ENCODE measurements at regions not wholly inside any gene's neighbourhood (a gene's known extent, or its start where the extent isn't known, plus 50 kb on each side); places are given as distances from the start of the nearest gene placed in this dataset.

- DNase-seq (ENCODE audit: extremely low read depth, insufficient read length) = no peak
- H3K36me3 ChIP-seq (ENCODE audit: control insufficient read depth, insufficient read depth, low read length) = no peaks in the 10 kb centered on the region
- TF ChIP-seq CTCF (IDR thresholded peaks at IDR 0.05; ENCODE audit: insufficient read depth, low read length, poor library complexity, severe bottlenecking) = no peak
- no peak overlapping the region for H3K4me3 ChIP-seq (replicated peaks; ENCODE audit: low read depth, low read length)
- H3K27me3 ChIP-seq (replicated peaks; ENCODE audit: control insufficient read depth, insufficient read depth, low read length) = no peaks in the 10 kb centered on the region; the same call in 1 of the 2 replicates
These were observed 139.6 kb upstream of the CYP1B1 start for GRCh38 chr2:38215522-38215921.

- H3K27me3 ChIP-seq (replicated peaks; ENCODE audit: control insufficient read depth, insufficient read depth, low read length) = no peaks in the 10 kb centered on the region; the same call in 1 of the 2 replicates
- no peak for DNase-seq (ENCODE audit: extremely low read depth, insufficient read length)
- no peaks in the 10 kb centered on the region for H3K36me3 ChIP-seq (ENCODE audit: control insufficient read depth, insufficient read depth, low read length)
- TF ChIP-seq CTCF (IDR thresholded peaks at IDR 0.05; ENCODE audit: insufficient read depth, low read length, poor library complexity, severe bottlenecking) = no peak
- H3K4me3 ChIP-seq (replicated peaks; ENCODE audit: low read depth, low read length) = no peak overlapping the region
These were observed 138.3 kb upstream of the CYP1B1 start for GRCh38 chr2:38214209-38214717.

GRCh38 chr2:38213619-38214167 is 137.7 kb upstream of the CYP1B1 start:
- TF ChIP-seq CTCF (IDR thresholded peaks at IDR 0.05; ENCODE audit: insufficient read depth, low read length, poor library complexity, severe bottlenecking) = no peak
- Histone ChIP-seq H3K4me3 (replicated peaks; ENCODE audit: low read depth, low read length) (no peak overlapping the region), H3K36me3 (ENCODE audit: control insufficient read depth, insufficient read depth, low read length) (no peaks in the 10 kb centered on the region), H3K27me3 (replicated peaks; ENCODE audit: control insufficient read depth, insufficient read depth, low read length) (no peaks in the 10 kb centered on the region; the same call in 1 of the 2 replicates)
- DNase-seq (ENCODE audit: extremely low read depth, insufficient read length) = no peak

- TF ChIP-seq CTCF (IDR thresholded peaks at IDR 0.05; ENCODE audit: insufficient read depth, low read length, poor library complexity, severe bottlenecking) = no peak
- Histone ChIP-seq H3K36me3 (ENCODE audit: control insufficient read depth, insufficient read depth, low read length) (no peaks in the 10 kb centered on the region), H3K4me3 (replicated peaks; ENCODE audit: low read depth, low read length) (no peak overlapping the region), H3K27me3 (replicated peaks; ENCODE audit: control insufficient read depth, insufficient read depth, low read length) (no peaks in the 10 kb centered on the region)
- no peak for DNase-seq (ENCODE audit: extremely low read depth, insufficient read length)
These were observed 136.4 kb upstream of the CYP1B1 start for GRCh38 chr2:38212312-38212711.

- no peak for DNase-seq (ENCODE audit: extremely low read depth, insufficient read length)
- TF ChIP-seq CTCF (IDR thresholded peaks at IDR 0.05; ENCODE audit: insufficient read depth, low read length, poor library complexity, severe bottlenecking) = no peak
- no peaks in the 10 kb centered on the region for H3K36me3 ChIP-seq (ENCODE audit: control insufficient read depth, insufficient read depth, low read length)
These were observed 131.2 kb upstream of the CYP1B1 start for GRCh38 chr2:38207168-38207567.

GRCh38 chr2:38203446-38203810 is 127.5 kb upstream of the CYP1B1 start:
- Histone ChIP-seq H3K27me3 (replicated peaks; ENCODE audit: control insufficient read depth, insufficient read depth, low read length) (no peaks in the 10 kb centered on the region; the same call in 1 of the 2 replicates), H3K36me3 (ENCODE audit: control insufficient read depth, insufficient read depth, low read length) (no peaks in the 10 kb centered on the region), H3K4me3 (replicated peaks; ENCODE audit: low read depth, low read length) (no peak overlapping the region)
- no peak for TF ChIP-seq CTCF (IDR thresholded peaks at IDR 0.05; ENCODE audit: insufficient read depth, low read length, poor library complexity, severe bottlenecking)
- no peak for DNase-seq (ENCODE audit: extremely low read depth, insufficient read length)

More at GRCh38 chr2:38207168-38207567, 131.2 kb upstream of the CYP1B1 start:
- H3K4me3 ChIP-seq (replicated peaks; ENCODE audit: low read depth, low read length) = no peak overlapping the region
- H3K27me3 ChIP-seq (replicated peaks; ENCODE audit: control insufficient read depth, insufficient read depth, low read length) = no peaks in the 10 kb centered on the region
